Keratinocyte (primary cell): ENCODE measurements at regions not wholly inside any gene's neighbourhood (a gene's known extent, or its start where the extent isn't known, plus 50 kb on each side); places are given as distances from the start of the nearest gene placed in this dataset.

Experiments
- EZH2 ChIP-seq: IDR thresholded peaks from one replicate; pipeline ENCODE4 v1.6.1; 2012; ENCODE audit warnings: inconsistent platforms, mild to moderate bottlenecking, low read length, moderate library complexity
- TF ChIP-seq, protein P1 (sequence below), 3 experiments: IDR thresholded peaks in 1 of 3; conservative IDR thresholded peaks in 1 of 3; optimal IDR thresholded peaks in 1 of 3; 2 replicates in 2 of 3; 3 replicates in 1 of 3; pipeline versions ENCODE3 to v1.5.1; 2011; ENCODE audit warnings: low read length in 3 of 3, mild to moderate bottlenecking in 3 of 3, moderate library complexity in 2 of 3, control low read depth in 1 of 3, inconsistent platforms in 1 of 3; ENCODE audit not compliant: insufficient read depth in 2 of 3; ENCODE audit errors: extremely low read depth in 1 of 3

- TF ChIP-seq, protein P1, sequence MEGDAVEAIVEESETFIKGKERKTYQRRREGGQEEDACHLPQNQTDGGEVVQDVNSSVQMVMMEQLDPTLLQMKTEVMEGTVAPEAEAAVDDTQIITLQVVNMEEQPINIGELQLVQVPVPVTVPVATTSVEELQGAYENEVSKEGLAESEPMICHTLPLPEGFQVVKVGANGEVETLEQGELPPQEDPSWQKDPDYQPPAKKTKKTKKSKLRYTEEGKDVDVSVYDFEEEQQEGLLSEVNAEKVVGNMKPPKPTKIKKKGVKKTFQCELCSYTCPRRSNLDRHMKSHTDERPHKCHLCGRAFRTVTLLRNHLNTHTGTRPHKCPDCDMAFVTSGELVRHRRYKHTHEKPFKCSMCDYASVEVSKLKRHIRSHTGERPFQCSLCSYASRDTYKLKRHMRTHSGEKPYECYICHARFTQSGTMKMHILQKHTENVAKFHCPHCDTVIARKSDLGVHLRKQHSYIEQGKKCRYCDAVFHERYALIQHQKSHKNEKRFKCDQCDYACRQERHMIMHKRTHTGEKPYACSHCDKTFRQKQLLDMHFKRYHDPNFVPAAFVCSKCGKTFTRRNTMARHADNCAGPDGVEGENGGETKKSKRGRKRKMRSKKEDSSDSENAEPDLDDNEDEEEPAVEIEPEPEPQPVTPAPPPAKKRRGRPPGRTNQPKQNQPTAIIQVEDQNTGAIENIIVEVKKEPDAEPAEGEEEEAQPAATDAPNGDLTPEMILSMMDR (optimal IDR thresholded peaks at IDR 0.05 in 1 of 3, IDR thresholded peaks at IDR 0.05 in 1 of 3, conservative IDR thresholded peaks at IDR 0.05 in 1 of 3; ENCODE audit: extremely low read depth in 1 of 3, insufficient read depth in 2 of 3, low read length in 3 of 3) = no peak
- TF ChIP-seq EZH2 = no peak
These were observed 1591.3 kb downstream of the EFNB2 start for GRCh38 chr13:104944176-104944575.
